MG63 (cell line): ENCODE measurements at regions not wholly inside any gene's neighbourhood (a gene's known extent, or its start where the extent isn't known, plus 50 kb on each side); places are given as distances from the start of the nearest gene placed in this dataset.

ENCODE experiments used
- DNase-seq: peaks from one replicate; pipeline ENCODE4 v3.0.0-alpha.2; 2020
- H3K27me3 ChIP-seq: fragments of 250-450 bp; sonication (Bioruptor Pico); 2 replicates; pipeline ENCODE4 v1.5.1; 2020; ENCODE audit warnings: mild to moderate bottlenecking, moderate library complexity
- H3K36me3 ChIP-seq: fragments of 250-450 bp; sonication (Bioruptor Pico); 2 replicates; pipeline ENCODE4 v1.5.1; 2020; ENCODE audit warnings: mild to moderate bottlenecking, moderate library complexity
- H3K4me3 ChIP-seq: fragments of 250-450 bp; sonication (Bioruptor Pico); 2 replicates; pipeline ENCODE4 v1.5.1; 2020; ENCODE audit warnings: mild to moderate bottlenecking, moderate library complexity
- H3K9me3 ChIP-seq: fragments of 250-450 bp; sonication (Bioruptor Pico); 2 replicates; pipeline ENCODE4 v1.5.1; 2020; ENCODE audit warnings: mild to moderate bottlenecking, moderate library complexity

DNA sequence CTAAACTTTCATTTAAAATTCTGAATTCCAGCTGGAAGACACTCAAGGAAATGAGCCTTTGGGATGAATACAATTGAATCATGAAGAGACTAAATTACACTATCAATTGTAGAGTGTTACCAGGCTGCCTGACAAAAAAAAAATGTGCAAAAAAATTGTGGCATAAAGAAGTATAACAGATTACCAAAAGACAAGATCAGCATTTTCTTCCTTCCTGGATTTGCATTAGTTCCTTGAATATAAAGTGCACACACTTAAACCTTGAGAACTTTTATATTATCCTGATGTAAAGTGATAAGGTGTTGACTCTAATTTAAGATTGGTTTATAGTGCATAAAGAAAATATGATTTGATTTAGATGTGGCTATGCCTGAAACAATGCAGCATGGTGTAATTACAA, 412.7 kb upstream of the KLF6 start:
- Histone ChIP-seq H3K4me3 (no peak overlapping the region), H3K9me3 (no peaks in the 10 kb centered on the region), H3K27me3 (no peaks in the 10 kb centered on the region), H3K36me3 (no peaks in the 10 kb centered on the region)
- DNase-seq: no peak

GRCh38 chr10:4196771-4197390, 411.9 kb upstream of the KLF6 start:
- Histone ChIP-seq H3K9me3 (no peaks in the 10 kb centered on the region), H3K27me3 (no peaks in the 10 kb centered on the region), H3K4me3 (no peak overlapping the region), H3K36me3 (no peaks in the 10 kb centered on the region)
- no peak for DNase-seq

DNA sequence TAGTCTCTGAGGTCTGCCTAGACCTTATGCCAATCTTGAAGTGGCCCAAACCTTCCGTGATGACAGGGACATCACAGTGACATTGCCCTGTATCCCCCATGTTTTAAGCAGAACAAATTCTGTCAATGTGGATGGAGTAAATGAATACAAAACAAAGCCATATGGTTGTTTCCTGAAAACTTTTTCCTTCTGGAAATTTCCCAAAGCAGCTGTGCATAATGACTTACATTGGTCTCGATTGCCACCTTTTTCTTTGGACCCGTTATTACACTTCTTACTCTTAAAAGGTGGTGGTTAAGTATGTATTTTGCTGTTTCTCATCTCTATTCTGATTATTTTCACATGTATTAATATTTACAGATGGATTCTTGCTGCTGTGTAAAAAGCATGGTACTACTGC, 411.2 kb upstream of the KLF6 start:
- Histone ChIP-seq H3K36me3 (no peaks in the 10 kb centered on the region), H3K27me3 (no peaks in the 10 kb centered on the region), H3K9me3 (no peaks in the 10 kb centered on the region), H3K4me3 (no peak overlapping the region)
- DNase-seq: no peak

DNA sequence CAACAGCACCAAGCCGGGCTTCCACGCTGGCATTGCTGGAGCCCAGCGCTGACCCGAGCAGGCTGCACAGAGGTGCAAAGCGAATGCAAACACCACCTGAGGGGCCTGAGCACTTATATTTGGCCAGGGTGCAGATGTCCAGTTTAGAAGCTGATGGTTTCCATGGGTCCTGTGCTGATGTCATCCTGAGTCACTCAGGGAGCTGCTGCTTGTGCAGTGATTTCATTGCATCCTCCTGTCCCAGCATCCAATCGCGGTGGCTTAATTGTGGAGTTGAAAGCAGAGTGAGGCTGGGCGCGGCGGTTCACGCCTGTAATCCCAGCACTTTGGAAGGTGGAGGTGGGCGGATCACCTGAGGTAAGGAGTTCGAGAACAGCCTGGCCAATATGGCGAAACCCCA, 410.2 kb upstream of the KLF6 start:
- Histone ChIP-seq H3K9me3 (no peaks in the 10 kb centered on the region), H3K4me3 (no peak overlapping the region), H3K27me3 (no peaks in the 10 kb centered on the region), H3K36me3 (no peaks in the 10 kb centered on the region)
- peak; percentile 74 for DNase-seq

DNA sequence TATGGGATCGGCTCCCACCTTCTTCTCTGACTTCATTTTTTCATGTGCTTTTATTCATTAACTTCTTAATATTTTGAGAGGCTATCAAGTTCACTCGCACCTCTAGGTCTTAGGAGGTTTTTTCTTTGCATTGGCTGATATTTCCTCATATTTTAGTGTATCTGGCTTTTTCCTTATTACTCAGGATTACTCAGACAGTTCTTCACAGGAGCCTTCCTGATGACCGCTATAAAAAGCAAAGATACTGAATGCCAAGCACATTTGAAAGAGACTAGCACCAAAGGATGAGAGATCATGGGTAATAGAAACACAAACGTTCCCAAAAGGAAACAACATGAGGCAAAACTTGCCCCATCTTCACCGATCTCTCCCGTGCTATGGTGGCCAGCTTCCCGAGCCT, 409.2 kb upstream of the KLF6 start:
- H3K4me3 ChIP-seq: no peak overlapping the region
- DNase-seq: no peak
- no peaks in the 10 kb centered on the region for H3K36me3 ChIP-seq
- H3K9me3 ChIP-seq: no peaks in the 10 kb centered on the region
- H3K27me3 ChIP-seq: no peaks in the 10 kb centered on the region

DNA sequence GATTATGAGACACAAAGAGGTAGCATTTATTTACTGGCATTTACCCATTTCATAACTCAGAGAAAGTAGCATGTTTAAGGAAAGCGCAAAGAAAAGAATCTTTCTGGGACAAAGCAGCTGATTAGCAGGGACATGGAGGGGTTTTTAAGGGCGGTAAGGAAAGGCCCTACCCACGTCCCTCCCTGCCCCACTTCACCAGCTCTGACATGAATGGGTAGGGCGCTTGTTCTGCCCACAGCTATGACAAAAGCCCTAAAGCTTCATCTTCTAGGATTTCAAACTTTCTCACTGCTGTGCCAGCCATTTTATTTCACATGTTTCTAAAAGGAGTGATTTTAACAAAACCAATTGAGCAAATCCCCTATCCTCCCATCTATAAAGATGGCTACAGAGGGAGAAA, 406.9 kb upstream of the KLF6 start:
- Histone ChIP-seq H3K36me3 (no peaks in the 10 kb centered on the region), H3K9me3 (no peaks in the 10 kb centered on the region), H3K4me3 (no peak overlapping the region), H3K27me3 (no peaks in the 10 kb centered on the region)
- no peak for DNase-seq

- no peaks in the 10 kb centered on the region for H3K27me3 ChIP-seq
- no peak for DNase-seq
- no peaks in the 10 kb centered on the region for H3K9me3 ChIP-seq
- no peaks in the 10 kb centered on the region for H3K36me3 ChIP-seq
- no peak overlapping the region for H3K4me3 ChIP-seq
Measured at GRCh38 chr10:4191354-4191753, 406.3 kb upstream of the KLF6 start.

- no peaks in the 10 kb centered on the region for H3K36me3 ChIP-seq
- no peaks in the 10 kb centered on the region for H3K27me3 ChIP-seq
- H3K4me3 ChIP-seq: no peak overlapping the region
- H3K9me3 ChIP-seq: no peaks in the 10 kb centered on the region
- DNase-seq: no peak
Measured at GRCh38 chr10:4190876-4191275, 405.9 kb upstream of the KLF6 start.

- Histone ChIP-seq H3K36me3 (no peaks in the 10 kb centered on the region), H3K4me3 (no peak overlapping the region), H3K9me3 (no peaks in the 10 kb centered on the region), H3K27me3 (no peaks in the 10 kb centered on the region)
- DNase-seq: no peak
Measured at GRCh38 chr10:4189281-4189680, 404.3 kb upstream of the KLF6 start.

DNA sequence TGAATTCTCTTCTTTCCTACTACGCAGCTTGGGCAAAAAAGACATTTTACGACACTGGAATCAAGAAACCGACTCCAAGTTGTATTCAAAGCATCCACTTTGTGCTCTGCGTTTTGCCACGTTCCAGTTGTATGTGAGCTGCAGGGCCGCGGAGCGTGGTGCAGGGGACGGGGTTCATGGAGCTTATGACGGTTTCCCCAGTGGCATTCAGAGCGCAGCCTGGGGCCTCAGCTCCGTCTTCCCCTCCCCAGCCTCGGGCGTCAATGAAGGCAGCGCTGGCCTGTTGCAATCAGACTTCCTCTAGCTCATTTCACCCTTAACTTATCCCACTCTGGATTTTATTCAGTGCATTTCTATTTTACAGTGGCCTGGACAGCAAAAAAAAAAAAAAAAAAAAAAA, 403.4 kb upstream of the KLF6 start:
- Histone ChIP-seq H3K36me3 (no peaks in the 10 kb centered on the region), H3K9me3 (no peaks in the 10 kb centered on the region), H3K27me3 (no peaks in the 10 kb centered on the region), H3K4me3 (no peak overlapping the region)
- DNase-seq: no peak

DNA sequence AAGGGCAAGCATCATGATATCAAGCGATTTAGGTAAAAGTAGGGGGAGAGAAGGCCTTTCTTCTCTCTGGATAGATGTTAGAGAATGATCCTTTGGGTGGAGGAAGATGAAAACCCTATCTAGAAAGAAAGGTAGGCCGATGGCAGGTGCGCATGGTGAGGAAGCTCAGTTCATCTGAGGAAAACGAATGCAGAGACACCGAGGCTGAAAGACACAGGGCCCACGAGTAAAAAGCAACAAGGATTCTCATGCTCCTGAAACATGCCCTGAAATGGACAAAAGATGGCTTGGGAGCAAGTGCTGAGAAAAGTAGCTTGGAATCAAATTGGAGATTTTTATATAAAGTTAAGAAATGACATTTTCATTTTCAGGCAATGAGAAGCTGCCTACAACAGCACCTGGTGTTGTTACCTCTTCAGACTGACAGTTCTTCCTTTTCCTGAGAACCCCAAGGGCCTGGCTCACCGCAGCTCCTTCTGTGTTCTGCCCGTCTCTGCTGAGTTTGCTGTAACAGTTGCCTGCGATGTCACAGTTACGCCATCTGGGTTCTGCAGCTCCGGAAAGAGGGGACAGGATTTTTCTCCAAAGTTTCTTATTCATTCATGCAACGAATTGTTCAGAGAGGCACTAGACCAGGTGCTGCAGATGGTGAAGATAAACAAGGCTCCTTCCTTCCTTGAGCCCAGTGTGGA, 402.0 kb upstream of the KLF6 start:
- no peak for DNase-seq
- Histone ChIP-seq H3K9me3 (no peaks in the 10 kb centered on the region), H3K36me3 (no peaks in the 10 kb centered on the region), H3K27me3 (no peaks in the 10 kb centered on the region), H3K4me3 (no peak overlapping the region)

DNA sequence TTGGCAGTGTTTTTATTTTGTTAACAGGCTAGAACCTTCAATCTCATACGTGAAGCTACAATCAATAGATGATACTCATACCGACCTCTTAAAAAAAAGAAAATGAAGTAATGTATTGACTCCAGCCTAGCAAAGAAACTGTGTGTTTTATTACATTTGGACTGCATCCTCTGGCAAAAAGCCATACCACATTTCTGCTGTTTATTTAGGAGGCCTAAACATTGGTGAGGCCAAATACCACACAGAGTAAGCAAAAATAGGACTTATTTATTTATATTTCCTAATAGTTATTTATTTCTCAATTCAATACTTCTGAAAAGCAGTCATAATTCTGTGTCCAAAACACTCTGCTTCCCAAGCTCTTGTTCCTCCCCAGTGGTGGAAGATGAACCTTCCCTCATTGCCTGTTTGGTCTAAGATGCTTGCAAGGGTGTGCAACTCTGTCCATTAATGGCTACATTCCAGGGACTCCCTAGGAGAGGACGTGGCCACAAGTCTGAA, 398.8 kb upstream of the KLF6 start:
- H3K9me3 ChIP-seq: no peaks in the 10 kb centered on the region
- H3K27me3 ChIP-seq: no peaks in the 10 kb centered on the region
- no peaks in the 10 kb centered on the region for H3K36me3 ChIP-seq
- no peak overlapping the region for H3K4me3 ChIP-seq
- DNase-seq: peak; percentile 48

- no peak for DNase-seq
- Histone ChIP-seq H3K36me3 (no peaks in the 10 kb centered on the region), H3K27me3 (no peaks in the 10 kb centered on the region), H3K9me3 (no peaks in the 10 kb centered on the region), H3K4me3 (no peak overlapping the region)
Measured at GRCh38 chr10:4181621-4182049, 396.6 kb upstream of the KLF6 start.

DNA sequence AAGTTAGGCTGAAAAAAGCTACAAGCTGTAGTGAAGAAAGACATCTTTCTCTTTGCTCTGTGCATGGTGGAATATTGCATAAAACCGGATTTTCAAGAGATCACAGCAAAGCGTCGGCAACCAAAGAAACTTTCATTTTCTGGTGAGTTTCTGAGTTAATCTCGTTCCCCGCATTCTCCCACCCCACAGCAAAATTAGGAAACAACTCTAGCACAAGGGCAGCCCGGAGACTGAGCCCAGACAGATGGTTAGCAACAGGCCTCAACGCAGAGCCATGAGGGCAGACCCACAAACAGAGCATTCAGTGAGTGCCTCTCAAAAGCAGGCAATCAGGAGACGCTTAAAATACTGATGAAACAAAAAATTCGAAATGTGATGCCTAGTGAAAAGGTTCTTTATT, 396.1 kb upstream of the KLF6 start:
- H3K36me3 ChIP-seq: no peaks in the 10 kb centered on the region
- DNase-seq: no peak
- no peaks in the 10 kb centered on the region for H3K27me3 ChIP-seq
- H3K9me3 ChIP-seq: no peaks in the 10 kb centered on the region
- no peak overlapping the region for H3K4me3 ChIP-seq

DNA sequence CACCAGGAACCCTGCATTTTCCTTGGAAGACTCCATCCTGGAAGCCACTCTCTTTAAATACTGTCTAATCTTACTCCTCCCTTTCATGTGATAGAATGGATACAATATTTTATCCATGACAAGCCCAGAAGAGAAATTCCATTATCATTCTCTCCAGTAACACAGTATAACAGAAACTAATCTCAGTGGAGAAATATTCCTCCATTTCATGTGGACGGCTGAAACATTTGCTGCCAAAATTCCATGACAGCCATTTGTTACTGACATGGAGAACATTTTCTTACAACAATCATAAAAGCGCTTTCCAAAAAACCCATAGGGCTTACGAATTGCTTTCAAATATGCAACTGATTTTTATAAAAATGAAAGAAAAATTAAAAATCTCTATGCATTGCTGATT, 392.8 kb upstream of the KLF6 start:
- no peak overlapping the region for H3K4me3 ChIP-seq
- H3K27me3 ChIP-seq: no peaks in the 10 kb centered on the region
- DNase-seq: no peak
- H3K36me3 ChIP-seq: no peaks in the 10 kb centered on the region
- H3K9me3 ChIP-seq: no peaks in the 10 kb centered on the region

DNA sequence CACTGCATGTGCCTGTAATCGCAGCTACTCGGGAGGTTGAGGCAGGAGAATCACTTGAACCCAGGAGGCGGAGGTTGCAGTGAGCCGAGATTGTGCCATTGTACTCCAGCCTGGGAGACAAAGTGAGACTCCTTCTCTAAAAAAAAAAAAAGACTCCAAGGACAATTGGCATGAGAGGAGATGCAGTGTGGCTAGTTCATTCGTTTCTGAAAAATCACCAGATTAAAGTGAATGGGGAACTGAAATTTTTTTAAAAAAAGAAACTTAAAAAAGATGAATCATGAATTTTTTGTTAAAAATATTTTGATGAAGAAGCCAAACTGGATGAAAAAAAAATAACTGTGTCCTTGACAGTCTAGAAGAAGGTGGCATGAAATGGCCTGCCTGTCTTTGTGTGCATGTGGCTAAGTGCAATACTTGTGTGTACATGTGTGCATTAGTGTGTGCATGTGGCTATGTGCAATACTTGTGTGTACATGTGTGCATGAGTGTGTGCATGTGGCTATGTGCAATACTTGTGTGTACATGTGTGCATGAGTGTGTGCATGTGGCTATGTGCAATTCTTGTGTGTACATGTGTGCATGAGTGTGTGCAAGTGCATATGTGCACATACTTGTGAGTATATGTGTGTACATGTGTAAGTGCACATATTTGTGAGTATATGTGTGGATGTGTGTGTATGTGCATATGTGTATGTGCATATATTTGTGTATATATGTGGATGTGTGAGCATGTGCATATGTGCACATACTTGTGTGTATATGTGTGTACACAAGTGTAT, 391.7 kb upstream of the KLF6 start:
- Histone ChIP-seq H3K36me3 (no peaks in the 10 kb centered on the region), H3K27me3 (no peaks in the 10 kb centered on the region), H3K9me3 (no peaks in the 10 kb centered on the region; the same call in 1 of the 2 replicates), H3K4me3 (no peak overlapping the region)
- DNase-seq: no peak

DNA sequence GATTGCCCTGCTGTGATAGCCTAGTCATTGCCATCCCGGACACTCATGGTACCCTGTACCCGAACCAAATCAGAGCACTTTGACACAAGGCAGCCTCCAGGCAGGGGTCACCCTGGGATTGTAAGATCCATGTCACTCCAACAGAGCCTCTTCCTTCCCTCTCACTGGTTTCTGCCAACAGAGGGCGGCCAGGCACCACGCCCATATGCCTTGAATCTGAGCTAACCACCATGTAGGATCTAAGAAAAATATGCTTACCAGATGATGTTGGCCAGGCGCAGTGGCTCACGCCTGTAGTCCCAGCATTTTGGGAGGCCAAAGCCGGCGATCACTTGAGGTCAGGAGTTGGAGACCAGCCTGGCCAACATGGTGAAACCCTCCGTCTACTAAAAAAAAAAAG, 389.2 kb upstream of the KLF6 start:
- Histone ChIP-seq H3K36me3 (no peaks in the 10 kb centered on the region), H3K27me3 (no peaks in the 10 kb centered on the region), H3K4me3 (no peak overlapping the region), H3K9me3 (no peaks in the 10 kb centered on the region; the same call in 1 of the 2 replicates)
- peak; percentile 35 for DNase-seq
